OCI-LY1 (cell line): ENCODE measurements at regions not wholly inside any gene's neighbourhood (a gene's known extent, or its start where the extent isn't known, plus 50 kb on each side); places are given as distances from the start of the nearest gene placed in this dataset.

Source experiments
- CTCF ChIP-seq: fragments of 200-600 bp; sonication (generic), shearing (Covaris generic); IDR thresholded peaks from 2 replicates; pipeline ENCODE4 v1.5.1; 2017; ENCODE audit warnings: mild to moderate bottlenecking, antibody characterized with exemption, low read length, moderate library complexity, mixed read lengths
- EZH2 ChIP-seq: fragments of 200-600 bp; sonication (generic), shearing (Covaris generic); IDR thresholded peaks from 2 replicates; pipeline ENCODE4 v1.8.0; 2017; ENCODE audit warnings: borderline replicate concordance, mixed run types, mild to moderate bottlenecking, antibody characterized with exemption, low read length, moderate library complexity, mixed read lengths

GRCh38 chr4:14716691-14717090 lies 285.6 kb upstream of the CPEB2 start:
- TF ChIP-seq CTCF (no peak), EZH2 (no peak)
